GM19025 (cell line): ENCODE measurements at regions not wholly inside any gene's neighbourhood (a gene's known extent, or its start where the extent isn't known, plus 50 kb on each side); places are given as distances from the start of the nearest gene placed in this dataset.

ENCODE experiments used
- ATAC-seq: cut with Tn5 transposase; IDR thresholded peaks from one replicate; pipeline ENCODE4 v1.9.1; 2021; ENCODE audit warnings: mild to moderate bottlenecking, low read depth, moderate library complexity; ENCODE audit not compliant: unreplicated experiment

GRCh38 chr20:39090906-39091305 lies 128.8 kb downstream of the DHX35 start:
- ATAC-seq, result no peak

- ATAC-seq, result no peak
These were observed 127.7 kb downstream of the DHX35 start for GRCh38 chr20:39089797-39090196.
